HEK293 (cell line): ENCODE measurements at regions not wholly inside any gene's neighbourhood (a gene's known extent, or its start where the extent isn't known, plus 50 kb on each side); places are given as distances from the start of the nearest gene placed in this dataset.

Experiments used
- CTCF ChIA-PET: fragments of 350-600 bp; formaldehyde crosslinking; extraction: SDS; loops from one replicate; lab custom pipeline; 2021; ENCODE audit warnings: antibody characterized with exemption; lab: Yijun Ruan, JAX
- POLR2A ChIA-PET: fragments of 300-600 bp; formaldehyde crosslinking; extraction: SDS; loops from one replicate; lab custom pipeline; 2020; ENCODE audit warnings: antibody characterized with exemption, inconsistent platforms; lab: Yijun Ruan, JAX
- H3K27ac ChIP-seq: fragments of 200-500 bp; sonication (Bioruptor generic); 2 replicates; pipeline ENCODE4 v1.5.1; 2014; ENCODE audit warnings: low read depth, low read length, control low read depth, inconsistent platforms; ENCODE audit errors: extremely low read depth
- H3K36me3 ChIP-seq, 2 experiments: fragments of 200-500 bp in 1 of 2; sonication (Bioruptor generic) in 1 of 2; 1 replicate in 1 of 2; 2 replicates in 1 of 2; pipeline ENCODE4 v1.5.1; 2014 to 2017; ENCODE audit warnings: inconsistent platforms in 2 of 2, low read length in 2 of 2; ENCODE audit not compliant: control insufficient read depth in 2 of 2, insufficient read depth in 1 of 2
- H3K4me1 ChIP-seq: fragments of 200-500 bp; sonication (Bioruptor generic); 2 replicates; pipeline ENCODE4 v1.5.1; 2014; ENCODE audit warnings: mild to moderate bottlenecking, low read length, inconsistent platforms; ENCODE audit not compliant: control insufficient read depth, insufficient read depth
- H3K4me3 ChIP-seq: 2 replicates; pipeline ENCODE4 v1.5.1; 2011; ENCODE audit warnings: low read depth, mild to moderate bottlenecking, control low read depth, low read length, moderate library complexity
- H3K9me3 ChIP-seq: fragments of 200-500 bp; sonication (Bioruptor generic); 2 replicates; pipeline ENCODE4 v1.5.1; 2014; ENCODE audit warnings: low read depth, low read length, inconsistent platforms; ENCODE audit not compliant: control insufficient read depth, insufficient read depth
- KLF1 ChIP-seq: fragments of 450-650 bp; formaldehyde crosslinking; IDR thresholded peaks from 2 replicates; pipeline ENCODE4 v1.5.1; 2016; ENCODE audit warnings: missing biosample characterization, missing genetic modification characterization
- MEIS1 ChIP-seq: sonication (generic); formaldehyde crosslinking; IDR thresholded peaks from 2 replicates; pipeline ENCODE4 v1.8.1; 2022; ENCODE audit warnings: missing genetic modification reagents, mild to moderate bottlenecking, borderline replicate concordance
- REPIN1 ChIP-seq: fragments of 450-650 bp; formaldehyde crosslinking; IDR thresholded peaks from 2 replicates; pipeline ENCODE4 v1.5.1; 2017; ENCODE audit warnings: missing biosample characterization, missing genetic modification characterization, low read depth
- WT1 ChIP-seq: fragments of 450-650 bp; formaldehyde crosslinking; IDR thresholded peaks from 2 replicates; pipeline ENCODE4 v1.5.1; 2016; ENCODE audit warnings: missing biosample characterization, missing genetic modification characterization
- ZBTB21 ChIP-seq: fragments of 450-650 bp; formaldehyde crosslinking; IDR thresholded peaks from 2 replicates; pipeline ENCODE4 v1.5.1; 2017; ENCODE audit warnings: missing biosample characterization, missing genetic modification characterization
- ZEB2 ChIP-seq: fragments of 450-650 bp; formaldehyde crosslinking; IDR thresholded peaks from 2 replicates; pipeline ENCODE4 v1.5.1; 2016; ENCODE audit warnings: missing biosample characterization, missing genetic modification characterization
- ZNF132 ChIP-seq: fragments of 450-650 bp; formaldehyde crosslinking; IDR thresholded peaks from 2 replicates; pipeline ENCODE4 v1.5.1; 2017; ENCODE audit warnings: missing biosample characterization, missing genetic modification characterization, borderline replicate concordance
- ZNF140 ChIP-seq: fragments of 450-650 bp; formaldehyde crosslinking; IDR thresholded peaks from 2 replicates; pipeline ENCODE4 v1.5.1; 2016; ENCODE audit warnings: missing biosample characterization, missing genetic modification characterization
- ZNF146 ChIP-seq: fragments of 450-650 bp; formaldehyde crosslinking; IDR thresholded peaks from 2 replicates; pipeline ENCODE4 v1.5.1; 2016; ENCODE audit warnings: missing biosample characterization, missing genetic modification characterization
- ZNF169 ChIP-seq: fragments of 450-650 bp; formaldehyde crosslinking; IDR thresholded peaks from 2 replicates; pipeline ENCODE4 v1.5.1; 2016; ENCODE audit warnings: missing biosample characterization, missing genetic modification characterization
- ZNF174 ChIP-seq: fragments of 450-650 bp; formaldehyde crosslinking; IDR thresholded peaks from 2 replicates; pipeline ENCODE4 v1.5.0; 2017; ENCODE audit warnings: missing biosample characterization, mild to moderate bottlenecking, missing genetic modification characterization
- ZNF2 ChIP-seq: fragments of 450-650 bp; formaldehyde crosslinking; IDR thresholded peaks from 2 replicates; pipeline ENCODE4 v1.5.1; 2016; ENCODE audit warnings: missing biosample characterization, missing genetic modification characterization
- ZNF23 ChIP-seq: fragments of 450-650 bp; formaldehyde crosslinking; IDR thresholded peaks from 2 replicates; pipeline ENCODE4 v1.5.1; 2016; ENCODE audit warnings: missing biosample characterization, missing genetic modification characterization, borderline replicate concordance
- ZNF24 ChIP-seq: fragments of 450-650 bp; formaldehyde crosslinking; IDR thresholded peaks from 2 replicates; pipeline ENCODE4 v1.5.1; 2016; ENCODE audit warnings: missing biosample characterization, missing genetic modification characterization
- ZNF354C ChIP-seq: fragments of 450-650 bp; formaldehyde crosslinking; IDR thresholded peaks from 2 replicates; pipeline ENCODE4 v1.5.1; 2016; ENCODE audit warnings: missing biosample characterization, missing genetic modification characterization, low read depth, borderline replicate concordance
- ZNF433 ChIP-seq: fragments of 450-650 bp; formaldehyde crosslinking; IDR thresholded peaks from 2 replicates; pipeline ENCODE4 v1.5.1; 2016; ENCODE audit warnings: missing biosample characterization, missing genetic modification characterization, low read depth
- ZNF501 ChIP-seq: fragments of 450-650 bp; formaldehyde crosslinking; IDR thresholded peaks from 2 replicates; pipeline ENCODE4 v1.5.1; 2016; ENCODE audit warnings: missing biosample characterization, missing genetic modification characterization
- ZNF560 ChIP-seq: fragments of 450-650 bp; formaldehyde crosslinking; IDR thresholded peaks from 2 replicates; pipeline ENCODE4 v1.5.1; 2017; ENCODE audit warnings: missing biosample characterization, missing genetic modification characterization, borderline replicate concordance
- ZNF596 ChIP-seq: fragments of 450-650 bp; IDR thresholded peaks from 2 replicates; pipeline ENCODE4 v1.5.0; 2018; ENCODE audit warnings: missing biosample characterization, mild to moderate bottlenecking, missing genetic modification characterization, moderate library complexity
- ZNF785 ChIP-seq: fragments of 450-650 bp; formaldehyde crosslinking; IDR thresholded peaks from 2 replicates; pipeline ENCODE4 v1.5.1; 2016; ENCODE audit warnings: missing biosample characterization, missing genetic modification characterization
- TF ChIP-seq, protein P1 (sequence below): fragments of 450-650 bp; formaldehyde crosslinking; IDR thresholded peaks from 2 replicates; pipeline ENCODE4 v1.5.1; 2016; ENCODE audit warnings: missing biosample characterization, missing genetic modification characterization, low read depth
- TF ChIP-seq, protein P2 (sequence below): fragments of 450-650 bp; formaldehyde crosslinking; IDR thresholded peaks from 2 replicates; pipeline ENCODE4 v1.5.1; 2016; ENCODE audit warnings: missing biosample characterization, missing genetic modification characterization
- TF ChIP-seq, protein P3 (sequence below): fragments of 450-650 bp; formaldehyde crosslinking; IDR thresholded peaks from 2 replicates; pipeline ENCODE4; 2016; ENCODE audit warnings: missing biosample characterization, missing genetic modification characterization
- TF ChIP-seq, protein P4 (sequence below): fragments of 450-650 bp; formaldehyde crosslinking; conservative IDR thresholded peaks from 2 replicates; pipeline ENCODE4 v1.5.1; 2016; ENCODE audit warnings: low read depth, missing biosample characterization, missing genetic modification characterization

DNA sequence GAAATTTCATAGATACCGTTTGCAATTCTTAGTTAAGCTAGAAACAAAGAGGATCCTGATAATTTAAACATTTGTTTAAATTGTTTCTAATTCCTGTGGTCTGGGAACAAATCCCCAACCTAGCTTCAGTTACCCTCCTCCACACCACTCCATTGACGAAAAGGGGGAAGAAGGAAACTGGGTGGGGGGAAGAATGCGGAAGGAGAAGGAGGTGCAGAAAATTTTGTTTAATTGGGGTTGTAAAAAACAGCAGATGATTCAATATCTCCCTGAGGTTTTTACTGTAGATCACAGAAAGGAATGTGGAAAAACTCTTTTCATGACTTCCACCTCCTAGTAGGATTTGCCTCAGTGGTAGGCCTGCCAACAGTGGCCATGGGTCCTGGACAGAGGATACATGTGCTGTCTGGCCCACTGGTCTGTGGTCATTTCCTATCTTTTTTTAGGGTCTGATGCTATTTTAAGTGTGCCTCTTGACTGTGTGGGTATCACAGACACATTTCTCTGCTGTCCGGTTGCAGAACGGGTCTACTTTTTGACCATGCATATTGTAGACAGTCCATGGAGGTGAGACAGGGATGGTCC, 122.9 kb upstream of the PCED1B start:
- no peaks in the 10 kb centered on the region for H3K9me3 ChIP-seq
- no peaks in the 10 kb centered on the region for H3K36me3 ChIP-seq
- ChIA-PET CTCF (interaction anchor here (0.6 to 0.8 kb wide), 3 partner anchors 10 to 13 kb away, joined by 3 to 4 read pairs (median 3); no protein-coding TSS in a partner anchor), POLR2A (no interaction called here)
- TF ChIP-seq ZNF169 (tag by site-specific recombination) (no peak), ZNF2 (tag by site-specific recombination) (no peak), ZNF354C (tag by site-specific recombination) (no peak)
- H3K4me3 ChIP-seq: no peak overlapping the region
- H3K4me1 ChIP-seq: no peaks in the 10 kb centered on the region
- no peak overlapping the region for H3K27ac ChIP-seq

DNA sequence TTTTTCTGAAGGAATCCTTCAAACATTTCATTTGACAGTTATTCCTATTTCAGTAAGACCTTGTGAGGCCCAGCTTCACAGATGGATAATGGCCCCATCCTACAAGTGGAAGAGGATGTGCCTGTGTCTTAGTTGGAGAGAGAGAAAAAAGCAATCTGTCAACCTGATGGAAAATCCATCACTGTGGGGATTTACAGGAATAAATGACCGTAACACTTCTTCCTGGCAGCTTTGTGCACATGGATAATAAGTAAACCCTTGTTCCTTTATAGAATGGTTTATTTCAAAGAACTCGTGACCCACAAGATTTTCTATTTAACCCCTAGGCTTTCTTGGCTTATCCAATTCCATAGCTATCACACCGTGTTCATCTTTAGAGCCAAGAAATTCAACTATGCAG, 121.4 kb upstream of the PCED1B start:
- CTCF ChIA-PET: interaction anchor here (0.6 kb wide), 1 partner anchor 15 kb away, joined by 3 read pairs; no protein-coding TSS in a partner anchor
- no peaks in the 10 kb centered on the region for H3K9me3 ChIP-seq
- TF ChIP-seq, protein P1, sequence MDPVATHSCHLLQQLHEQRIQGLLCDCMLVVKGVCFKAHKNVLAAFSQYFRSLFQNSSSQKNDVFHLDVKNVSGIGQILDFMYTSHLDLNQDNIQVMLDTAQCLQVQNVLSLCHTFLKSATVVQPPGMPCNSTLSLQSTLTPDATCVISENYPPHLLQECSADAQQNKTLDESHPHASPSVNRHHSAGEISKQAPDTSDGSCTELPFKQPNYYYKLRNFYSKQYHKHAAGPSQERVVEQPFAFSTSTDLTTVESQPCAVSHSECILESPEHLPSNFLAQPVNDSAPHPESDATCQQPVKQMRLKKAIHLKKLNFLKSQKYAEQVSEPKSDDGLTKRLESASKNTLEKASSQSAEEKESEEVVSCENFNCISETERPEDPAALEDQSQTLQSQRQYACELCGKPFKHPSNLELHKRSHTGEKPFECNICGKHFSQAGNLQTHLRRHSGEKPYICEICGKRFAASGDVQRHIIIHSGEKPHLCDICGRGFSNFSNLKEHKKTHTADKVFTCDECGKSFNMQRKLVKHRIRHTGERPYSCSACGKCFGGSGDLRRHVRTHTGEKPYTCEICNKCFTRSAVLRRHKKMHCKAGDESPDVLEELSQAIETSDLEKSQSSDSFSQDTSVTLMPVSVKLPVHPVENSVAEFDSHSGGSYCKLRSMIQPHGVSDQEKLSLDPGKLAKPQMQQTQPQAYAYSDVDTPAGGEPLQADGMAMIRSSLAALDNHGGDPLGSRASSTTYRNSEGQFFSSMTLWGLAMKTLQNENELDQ (tag by site-specific recombination): no peak
- TF ChIP-seq MEIS1 (CRISPR knock-in tag) (no peak), REPIN1 (tag by site-specific recombination) (no peak), ZNF785 (tag by site-specific recombination) (no peak), ZNF146 (tag by site-specific recombination) (no peak), ZNF24 (tag by site-specific recombination) (no peak), ZEB2 (no peak), ZNF560 (tag by site-specific recombination) (no peak), ZNF433 (tag by site-specific recombination) (no peak), ZNF140 (tag by site-specific recombination) (no peak), WT1 (tag by site-specific recombination) (no peak), ZNF132 (no peak), ZNF501 (no peak)
- TF ChIP-seq, protein P2, sequence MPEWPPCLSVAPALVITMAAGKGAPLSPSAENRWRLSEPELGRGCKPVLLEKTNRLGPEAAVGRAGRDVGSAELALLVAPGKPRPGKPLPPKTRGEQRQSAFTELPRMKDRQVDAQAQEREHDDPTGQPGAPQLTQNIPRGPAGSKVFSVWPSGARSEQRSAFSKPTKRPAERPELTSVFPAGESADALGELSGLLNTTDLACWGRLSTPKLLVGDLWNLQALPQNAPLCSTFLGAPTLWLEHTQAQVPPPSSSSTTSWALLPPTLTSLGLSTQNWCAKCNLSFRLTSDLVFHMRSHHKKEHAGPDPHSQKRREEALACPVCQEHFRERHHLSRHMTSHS (tag by site-specific recombination): no peak
- H3K27ac ChIP-seq: no peak overlapping the region
- H3K4me3 ChIP-seq: no peak overlapping the region
- H3K36me3 ChIP-seq: no peaks in the 10 kb centered on the region
- H3K4me1 ChIP-seq: no peaks in the 10 kb centered on the region
- POLR2A ChIA-PET: no interaction called here

DNA sequence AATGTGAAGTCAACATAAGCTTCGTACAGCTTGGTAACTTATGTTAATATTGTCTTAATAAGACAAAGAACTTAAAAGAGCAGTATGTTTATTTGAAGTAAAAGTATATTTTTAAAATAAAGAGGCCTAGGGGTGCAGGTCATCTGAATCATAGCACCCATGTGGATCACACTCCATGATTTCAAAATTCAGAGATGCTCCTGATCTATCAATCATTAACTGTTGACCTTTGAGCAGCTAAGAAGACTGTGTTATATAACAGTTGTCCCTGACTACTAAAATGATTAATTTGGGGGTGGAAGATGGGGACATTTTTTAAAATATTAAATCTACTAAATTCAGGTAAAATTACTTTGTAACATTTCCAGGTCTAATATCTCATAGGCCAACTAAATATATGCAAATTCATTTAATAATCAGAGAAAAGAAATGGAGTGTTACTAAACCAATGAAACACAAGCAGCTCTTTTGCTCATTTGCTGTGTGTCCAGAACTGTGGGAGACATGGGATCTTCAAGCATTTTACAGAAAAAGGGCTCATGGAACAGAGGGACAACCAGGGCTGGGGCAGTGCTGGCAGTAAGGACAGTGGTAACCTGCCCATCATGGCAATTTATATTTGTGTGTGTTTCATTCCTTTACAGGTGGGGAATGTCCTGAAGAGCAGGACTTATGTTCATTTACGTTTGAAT, 120.7 kb upstream of the PCED1B start:
- no peak overlapping the region for H3K27ac ChIP-seq
- H3K36me3 ChIP-seq: no peaks in the 10 kb centered on the region
- H3K4me1 ChIP-seq: no peaks in the 10 kb centered on the region
- no peak overlapping the region for H3K4me3 ChIP-seq
- POLR2A ChIA-PET: no interaction called here
- no peaks in the 10 kb centered on the region for H3K9me3 ChIP-seq
- CTCF ChIA-PET: interaction anchor here (0.6 kb wide), 1 partner anchor 10 kb away, joined by 3 read pairs; no protein-coding TSS in a partner anchor
- TF ChIP-seq ZBTB21 (tag by site-specific recombination) (no peak), ZNF174 (tag by site-specific recombination) (no peak), KLF1 (no peak), ZNF23 (tag by site-specific recombination) (no peak), MEIS1 (CRISPR knock-in tag) (no peak), ZNF596 (tag by site-specific recombination) (no peak)
- TF ChIP-seq, protein P3, sequence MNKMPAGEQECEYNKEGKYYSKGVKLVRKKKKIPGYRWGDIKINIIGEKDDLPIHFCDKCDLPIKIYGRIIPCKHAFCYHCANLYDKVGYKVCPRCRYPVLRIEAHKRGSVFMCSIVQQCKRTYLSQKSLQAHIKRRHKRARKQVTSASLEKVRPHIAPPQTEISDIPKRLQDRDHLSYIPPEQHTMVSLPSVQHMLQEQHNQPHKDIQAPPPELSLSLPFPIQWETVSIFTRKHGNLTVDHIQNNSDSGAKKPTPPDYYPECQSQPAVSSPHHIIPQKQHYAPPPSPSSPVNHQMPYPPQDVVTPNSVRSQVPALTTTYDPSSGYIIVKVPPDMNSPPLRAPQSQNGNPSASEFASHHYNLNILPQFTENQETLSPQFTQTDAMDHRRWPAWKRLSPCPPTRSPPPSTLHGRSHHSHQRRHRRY (tag by site-specific recombination): no peak
- TF ChIP-seq, protein P4, sequence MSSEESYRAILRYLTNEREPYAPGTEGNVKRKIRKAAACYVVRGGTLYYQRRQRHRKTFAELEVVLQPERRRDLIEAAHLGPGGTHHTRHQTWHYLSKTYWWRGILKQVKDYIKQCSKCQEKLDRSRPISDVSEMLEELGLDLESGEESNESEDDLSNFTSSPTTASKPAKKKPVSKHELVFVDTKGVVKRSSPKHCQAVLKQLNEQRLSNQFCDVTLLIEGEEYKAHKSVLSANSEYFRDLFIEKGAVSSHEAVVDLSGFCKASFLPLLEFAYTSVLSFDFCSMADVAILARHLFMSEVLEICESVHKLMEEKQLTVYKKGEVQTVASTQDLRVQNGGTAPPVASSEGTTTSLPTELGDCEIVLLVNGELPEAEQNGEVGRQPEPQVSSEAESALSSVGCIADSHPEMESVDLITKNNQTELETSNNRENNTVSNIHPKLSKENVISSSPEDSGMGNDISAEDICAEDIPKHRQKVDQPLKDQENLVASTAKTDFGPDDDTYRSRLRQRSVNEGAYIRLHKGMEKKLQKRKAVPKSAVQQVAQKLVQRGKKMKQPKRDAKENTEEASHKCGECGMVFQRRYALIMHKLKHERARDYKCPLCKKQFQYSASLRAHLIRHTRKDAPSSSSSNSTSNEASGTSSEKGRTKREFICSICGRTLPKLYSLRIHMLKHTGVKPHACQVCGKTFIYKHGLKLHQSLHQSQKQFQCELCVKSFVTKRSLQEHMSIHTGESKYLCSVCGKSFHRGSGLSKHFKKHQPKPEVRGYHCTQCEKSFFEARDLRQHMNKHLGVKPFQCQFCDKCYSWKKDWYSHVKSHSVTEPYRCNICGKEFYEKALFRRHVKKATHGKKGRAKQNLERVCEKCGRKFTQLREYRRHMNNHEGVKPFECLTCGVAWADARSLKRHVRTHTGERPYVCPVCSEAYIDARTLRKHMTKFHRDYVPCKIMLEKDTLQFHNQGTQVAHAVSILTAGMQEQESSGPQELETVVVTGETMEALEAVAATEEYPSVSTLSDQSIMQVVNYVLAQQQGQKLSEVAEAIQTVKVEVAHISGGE: no peak
